ENCODE measurements at regions not wholly inside any gene's neighbourhood (a gene's known extent, or its start where the extent isn't known, plus 50 kb on each side); places are given as distances from the start of the nearest gene placed in this dataset.

DNA sequence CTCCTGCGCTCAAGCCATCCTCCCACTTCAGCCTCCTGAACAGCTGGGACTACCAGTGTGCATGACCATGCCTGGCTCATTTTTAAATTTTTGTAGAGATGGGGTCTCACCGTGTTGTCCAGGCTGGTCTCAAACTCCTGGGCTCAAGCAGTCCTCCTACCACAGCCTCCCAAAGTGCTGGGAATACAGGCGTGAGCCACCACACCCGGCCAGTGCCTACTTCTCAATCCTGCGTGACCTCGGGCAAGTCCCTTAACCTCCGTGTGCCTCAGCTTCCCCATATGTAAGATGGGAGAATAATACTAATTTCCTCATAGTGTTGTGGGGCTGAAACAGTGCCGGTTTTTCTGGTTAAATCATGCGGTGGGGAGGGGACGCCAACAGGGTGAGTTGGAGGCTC lies 143.5 kb upstream of the CIBAR2 start:
- Histone ChIP-seq H3K36me3 (ENCODE audit: control insufficient read depth, insufficient read depth, low read length) (no peaks in the 10 kb centered on the region), H3K27ac (ENCODE audit: low read length) (no peak overlapping the region), H3K4me3 (ENCODE audit: low read depth in 2 of 2, low read length in 2 of 2) (no peak overlapping the region), H3K9me3 (ENCODE audit: control insufficient read depth, insufficient read depth, low read depth, low read length) (no peaks in the 10 kb centered on the region), H3K4me1 (ENCODE audit: control insufficient read depth, insufficient read depth, low read length) (no peaks in the 10 kb centered on the region), H3K27me3 (ENCODE audit: control insufficient read depth, insufficient read depth, low read length) (no peaks in the 10 kb centered on the region)
- TF ChIP-seq, protein P1, sequence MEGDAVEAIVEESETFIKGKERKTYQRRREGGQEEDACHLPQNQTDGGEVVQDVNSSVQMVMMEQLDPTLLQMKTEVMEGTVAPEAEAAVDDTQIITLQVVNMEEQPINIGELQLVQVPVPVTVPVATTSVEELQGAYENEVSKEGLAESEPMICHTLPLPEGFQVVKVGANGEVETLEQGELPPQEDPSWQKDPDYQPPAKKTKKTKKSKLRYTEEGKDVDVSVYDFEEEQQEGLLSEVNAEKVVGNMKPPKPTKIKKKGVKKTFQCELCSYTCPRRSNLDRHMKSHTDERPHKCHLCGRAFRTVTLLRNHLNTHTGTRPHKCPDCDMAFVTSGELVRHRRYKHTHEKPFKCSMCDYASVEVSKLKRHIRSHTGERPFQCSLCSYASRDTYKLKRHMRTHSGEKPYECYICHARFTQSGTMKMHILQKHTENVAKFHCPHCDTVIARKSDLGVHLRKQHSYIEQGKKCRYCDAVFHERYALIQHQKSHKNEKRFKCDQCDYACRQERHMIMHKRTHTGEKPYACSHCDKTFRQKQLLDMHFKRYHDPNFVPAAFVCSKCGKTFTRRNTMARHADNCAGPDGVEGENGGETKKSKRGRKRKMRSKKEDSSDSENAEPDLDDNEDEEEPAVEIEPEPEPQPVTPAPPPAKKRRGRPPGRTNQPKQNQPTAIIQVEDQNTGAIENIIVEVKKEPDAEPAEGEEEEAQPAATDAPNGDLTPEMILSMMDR (IDR thresholded peaks at IDR 0.05) = no peak
- TF ChIP-seq TCF7L2 (IDR thresholded peaks at IDR 0.05; ENCODE audit: low read depth, low read length) = no peak
- TF ChIP-seq SIN3A (IDR thresholded peaks at IDR 0.05; ENCODE audit: borderline replicate concordance, insufficient read depth, low read depth, low read length) = no peak
- TF ChIP-seq POLR2AphosphoS5 (IDR thresholded peaks at IDR 0.05; ENCODE audit: low read depth, low read length) = no peak
- TF ChIP-seq, protein P2, sequence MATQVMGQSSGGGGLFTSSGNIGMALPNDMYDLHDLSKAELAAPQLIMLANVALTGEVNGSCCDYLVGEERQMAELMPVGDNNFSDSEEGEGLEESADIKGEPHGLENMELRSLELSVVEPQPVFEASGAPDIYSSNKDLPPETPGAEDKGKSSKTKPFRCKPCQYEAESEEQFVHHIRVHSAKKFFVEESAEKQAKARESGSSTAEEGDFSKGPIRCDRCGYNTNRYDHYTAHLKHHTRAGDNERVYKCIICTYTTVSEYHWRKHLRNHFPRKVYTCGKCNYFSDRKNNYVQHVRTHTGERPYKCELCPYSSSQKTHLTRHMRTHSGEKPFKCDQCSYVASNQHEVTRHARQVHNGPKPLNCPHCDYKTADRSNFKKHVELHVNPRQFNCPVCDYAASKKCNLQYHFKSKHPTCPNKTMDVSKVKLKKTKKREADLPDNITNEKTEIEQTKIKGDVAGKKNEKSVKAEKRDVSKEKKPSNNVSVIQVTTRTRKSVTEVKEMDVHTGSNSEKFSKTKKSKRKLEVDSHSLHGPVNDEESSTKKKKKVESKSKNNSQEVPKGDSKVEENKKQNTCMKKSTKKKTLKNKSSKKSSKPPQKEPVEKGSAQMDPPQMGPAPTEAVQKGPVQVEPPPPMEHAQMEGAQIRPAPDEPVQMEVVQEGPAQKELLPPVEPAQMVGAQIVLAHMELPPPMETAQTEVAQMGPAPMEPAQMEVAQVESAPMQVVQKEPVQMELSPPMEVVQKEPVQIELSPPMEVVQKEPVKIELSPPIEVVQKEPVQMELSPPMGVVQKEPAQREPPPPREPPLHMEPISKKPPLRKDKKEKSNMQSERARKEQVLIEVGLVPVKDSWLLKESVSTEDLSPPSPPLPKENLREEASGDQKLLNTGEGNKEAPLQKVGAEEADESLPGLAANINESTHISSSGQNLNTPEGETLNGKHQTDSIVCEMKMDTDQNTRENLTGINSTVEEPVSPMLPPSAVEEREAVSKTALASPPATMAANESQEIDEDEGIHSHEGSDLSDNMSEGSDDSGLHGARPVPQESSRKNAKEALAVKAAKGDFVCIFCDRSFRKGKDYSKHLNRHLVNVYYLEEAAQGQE (IDR thresholded peaks at IDR 0.05; ENCODE audit: insufficient read depth in 1 of 2, low read depth in 2 of 2, low read length in 1 of 2) = no peak
- no TSS peak for BruUV-seq (replicated peaks)
- intact Hi-C loops (cut with micrococcal nuclease; ENCODE audit: unreplicated experiment) = no loop called here
- no peak for DNase-seq (ENCODE audit: low read depth, low spot score)
- ChIA-PET CTCF (interaction anchor here (0.5 kb wide), 1 partner anchor 36 kb away, joined by 6 read pairs; no protein-coding TSS in a partner anchor), POLR2A (no interaction called here)
- ATAC-seq = no peak
- in situ Hi-C loops (cut with HindIII; ENCODE audit: low pct_unique_long_range_greater_than_20kb, low sequenced_read_pairs) = no loop called here

DNA sequence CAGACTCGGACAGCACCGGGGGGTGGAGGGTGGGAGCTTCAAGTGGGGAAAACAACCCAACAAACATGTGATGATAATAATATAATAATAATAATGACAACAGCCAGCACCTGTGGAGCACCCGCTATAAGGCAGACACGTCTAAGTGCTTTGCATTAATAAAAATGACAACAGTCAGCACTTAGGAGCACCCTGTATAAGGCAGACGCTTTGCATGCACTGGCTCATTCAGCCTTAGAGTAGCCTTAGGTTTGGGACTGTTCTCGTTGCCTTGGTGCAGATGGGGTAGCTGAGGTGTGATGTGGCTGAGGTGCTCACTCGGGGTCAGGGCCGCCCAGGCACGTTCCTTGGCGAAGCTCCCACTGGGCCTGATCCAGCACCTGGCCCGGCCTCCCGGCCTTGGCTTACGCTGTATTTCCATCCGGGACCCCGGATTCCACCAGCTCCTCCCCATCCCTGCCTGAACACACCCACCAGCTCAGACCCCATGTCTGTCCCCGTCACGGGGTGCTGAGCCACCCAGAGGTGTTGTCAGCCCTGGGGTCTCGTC lies 144.0 kb upstream of the CIBAR2 start:
- in situ Hi-C loops (cut with HindIII; ENCODE audit: low pct_unique_long_range_greater_than_20kb, low sequenced_read_pairs) = no loop called here
- H3K27ac ChIP-seq (ENCODE audit: low read length) = no peak overlapping the region
- H3K36me3 ChIP-seq (ENCODE audit: control insufficient read depth, insufficient read depth, low read length) = no peaks in the 10 kb centered on the region
- no peak overlapping the region for H3K4me3 ChIP-seq (ENCODE audit: low read depth in 2 of 2, low read length in 2 of 2)
- H3K27me3 ChIP-seq (ENCODE audit: control insufficient read depth, insufficient read depth, low read length) = no peaks in the 10 kb centered on the region
- no peaks in the 10 kb centered on the region for H3K9me3 ChIP-seq (ENCODE audit: control insufficient read depth, insufficient read depth, low read depth, low read length)
- ChIA-PET POLR2A (no interaction called here), CTCF (interaction anchor here (0.5 kb wide), 1 partner anchor 35 kb away, joined by 6 read pairs; no protein-coding TSS in a partner anchor)
- TF ChIP-seq SIN3A (IDR thresholded peaks at IDR 0.05; ENCODE audit: borderline replicate concordance, insufficient read depth, low read depth, low read length) (no peak), POLR2AphosphoS5 (IDR thresholded peaks at IDR 0.05; ENCODE audit: low read depth, low read length) (no peak), TCF7L2 (IDR thresholded peaks at IDR 0.05; ENCODE audit: low read depth, low read length) (no peak)
- TF ChIP-seq, protein P2 (IDR thresholded peaks at IDR 0.05; ENCODE audit: insufficient read depth in 1 of 2, low read depth in 2 of 2, low read length in 1 of 2) = no peak
- TF ChIP-seq, protein P1 (IDR thresholded peaks at IDR 0.05) = no peak
- H3K4me1 ChIP-seq (ENCODE audit: control insufficient read depth, insufficient read depth, low read length) = no peaks in the 10 kb centered on the region
- ATAC-seq (no peak), DNase-seq (ENCODE audit: low read depth, low spot score) (no peak)
- intact Hi-C loops (cut with micrococcal nuclease; ENCODE audit: unreplicated experiment) = no loop called here
- BruUV-seq (replicated peaks) = no TSS peak
